Stomach (tissue), 4 donors: ENCODE measurements at regions not wholly inside any gene's neighbourhood (a gene's known extent, or its start where the extent isn't known, plus 50 kb on each side); places are given as distances from the start of the nearest gene placed in this dataset.

ENCODE experiments used
- POLR2A ChIP-seq, 4 donors: fragments of 450-650 bp; IDR thresholded peaks; one replicate each; pipeline ENCODE4 v1.6.1; 2016; ENCODE audit warnings: antibody characterized with exemption in 4 of 4, control low read depth in 2 of 4, mild to moderate bottlenecking in 1 of 4, moderate library complexity in 1 of 4
- TF ChIP-seq, protein P1 (sequence below), 7 experiments: fragments of 450-650 bp in 4 of 7; fragments of 200-600 bp in 3 of 7; sonication (generic) in 3 of 7; IDR thresholded peaks; one replicate each; pipeline ENCODE4 v1.5.1; 2016 to 2019; ENCODE audit warnings: antibody characterized with exemption in 7 of 7, control low read depth in 2 of 7, mild to moderate bottlenecking in 1 of 7

DNA sequence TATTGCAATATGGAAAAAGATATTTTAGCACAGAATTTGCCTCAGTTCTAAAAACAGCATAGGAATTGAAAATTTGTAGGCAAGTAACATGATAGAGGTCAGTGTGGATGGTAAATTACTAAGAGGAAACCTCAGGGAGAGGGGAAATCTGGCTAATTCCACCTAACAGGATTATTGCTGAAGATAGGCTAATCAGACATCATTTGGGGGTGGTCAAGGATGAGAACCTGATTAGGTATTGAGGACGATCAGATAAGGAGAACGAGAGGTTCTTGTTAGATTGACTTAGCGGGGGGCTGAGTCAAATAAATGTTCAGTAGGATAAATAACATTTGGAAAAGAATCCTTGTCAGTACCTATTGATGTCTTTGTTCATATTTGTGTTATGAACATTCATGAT is 543.2 kb upstream of the LRRTM4 start:
- TF ChIP-seq, protein P1, sequence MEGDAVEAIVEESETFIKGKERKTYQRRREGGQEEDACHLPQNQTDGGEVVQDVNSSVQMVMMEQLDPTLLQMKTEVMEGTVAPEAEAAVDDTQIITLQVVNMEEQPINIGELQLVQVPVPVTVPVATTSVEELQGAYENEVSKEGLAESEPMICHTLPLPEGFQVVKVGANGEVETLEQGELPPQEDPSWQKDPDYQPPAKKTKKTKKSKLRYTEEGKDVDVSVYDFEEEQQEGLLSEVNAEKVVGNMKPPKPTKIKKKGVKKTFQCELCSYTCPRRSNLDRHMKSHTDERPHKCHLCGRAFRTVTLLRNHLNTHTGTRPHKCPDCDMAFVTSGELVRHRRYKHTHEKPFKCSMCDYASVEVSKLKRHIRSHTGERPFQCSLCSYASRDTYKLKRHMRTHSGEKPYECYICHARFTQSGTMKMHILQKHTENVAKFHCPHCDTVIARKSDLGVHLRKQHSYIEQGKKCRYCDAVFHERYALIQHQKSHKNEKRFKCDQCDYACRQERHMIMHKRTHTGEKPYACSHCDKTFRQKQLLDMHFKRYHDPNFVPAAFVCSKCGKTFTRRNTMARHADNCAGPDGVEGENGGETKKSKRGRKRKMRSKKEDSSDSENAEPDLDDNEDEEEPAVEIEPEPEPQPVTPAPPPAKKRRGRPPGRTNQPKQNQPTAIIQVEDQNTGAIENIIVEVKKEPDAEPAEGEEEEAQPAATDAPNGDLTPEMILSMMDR (IDR thresholded peaks at IDR 0.05) = no peak
- no peak for TF ChIP-seq POLR2A (IDR thresholded peaks at IDR 0.05)
